SK-N-SH (cell line): ENCODE measurements at regions not wholly inside any gene's neighbourhood (a gene's known extent, or its start where the extent isn't known, plus 50 kb on each side); places are given as distances from the start of the nearest gene placed in this dataset.
A peak's percentile ranks its signal among the peaks of the same experiment; 100 is the strongest.

Experiments used
- CTCF ChIA-PET: fragments of 300-600, 350-600 bp; formaldehyde crosslinking; extraction: SDS; loops from one replicate; lab custom pipeline; 2021; lab: Yijun Ruan, JAX
- POLR2A ChIA-PET: fragments of 350-600 bp; sonication (Branson Sonifier 250); formaldehyde crosslinking; extraction: SDS; loops from one replicate; lab custom pipeline; 2020; ENCODE audit warnings: antibody characterized with exemption, inconsistent platforms; lab: Yijun Ruan, JAX
- DNase-seq: peaks from one replicate; pipeline ENCODE4 v3.0.0; 2012
- H2AFZ ChIP-seq: fragments of 200-600 bp; sonication (generic); 2 replicates; pipeline ENCODE4 v1.8.1; 2016; ENCODE audit warnings: antibody characterized with exemption, mild to moderate bottlenecking, low read depth
- H3F3A ChIP-seq: fragments of 200-600 bp; sonication (generic); replicated peaks from 2 replicates; pipeline ENCODE3; 2016; ENCODE audit warnings: antibody characterized with exemption, mild to moderate bottlenecking; ENCODE audit not compliant: insufficient read depth
- H3K27ac ChIP-seq, 2 experiments: fragments of 200-500 bp in 1 of 2; fragments of 200-600 bp in 1 of 2; sonication (Bioruptor generic) in 1 of 2; sonication (generic), shearing (Covaris generic) in 1 of 2; 2 replicates each; pipeline versions ENCODE4 v1.5.1 to v1.6.1; 2014 to 2016; ENCODE audit warnings: low read depth in 2 of 2, inconsistent platforms in 1 of 2, low read length in 1 of 2, mild to moderate bottlenecking in 1 of 2, mixed read lengths in 1 of 2
- H3K27me3 ChIP-seq: fragments of 200-600 bp; sonication (generic), shearing (Covaris generic); 2 replicates; pipeline ENCODE4 v1.6.1; 2016; ENCODE audit warnings: mixed run types; ENCODE audit not compliant: insufficient read depth
- H3K36me3 ChIP-seq, 2 experiments: fragments of 200-500 bp in 1 of 2; fragments of 200-600 bp in 1 of 2; sonication (Bioruptor generic) in 1 of 2; sonication (generic) in 1 of 2; replicated peaks in 1 of 2; 2 replicates each; pipeline versions ENCODE3 to v1.5.1; 2014 to 2016; ENCODE audit warnings: low read length in 1 of 2, mild to moderate bottlenecking in 1 of 2; ENCODE audit not compliant: insufficient read depth in 2 of 2, control insufficient read depth in 1 of 2
- H3K4me1 ChIP-seq, 2 experiments: fragments of 200-500 bp in 1 of 2; fragments of 200-600 bp in 1 of 2; sonication (Bioruptor generic) in 1 of 2; sonication (generic), shearing (Covaris generic) in 1 of 2; 2 replicates each; pipeline versions ENCODE4 v1.5.1 to v1.6.1; 2014 to 2016; ENCODE audit warnings: low read depth in 1 of 2, low read length in 1 of 2, mixed run types in 1 of 2; ENCODE audit not compliant: insufficient read depth in 2 of 2, control insufficient read depth in 1 of 2
- H3K4me2 ChIP-seq: fragments of 200-600 bp; sonication (generic), shearing (Covaris generic); 2 replicates; pipeline ENCODE4 v1.6.1; 2017; ENCODE audit warnings: mixed run types
- H3K4me3 ChIP-seq, 2 experiments: fragments of 200-500 bp in 1 of 2; fragments of 200-600 bp in 1 of 2; sonication (Bioruptor generic) in 1 of 2; sonication (generic), shearing (Covaris generic) in 1 of 2; 2 replicates each; pipeline versions ENCODE4 v1.5.1 to v1.8.1; 2014 to 2016; ENCODE audit warnings: low read depth in 2 of 2, inconsistent platforms in 1 of 2, low read length in 1 of 2, mild to moderate bottlenecking in 1 of 2, mixed read lengths in 1 of 2, moderate library complexity in 1 of 2
- H3K79me2 ChIP-seq: fragments of 200-600 bp; sonication (generic); 2 replicates; pipeline ENCODE4 v1.8.1; 2017; ENCODE audit warnings: mild to moderate bottlenecking; ENCODE audit not compliant: insufficient read depth
- H3K9ac ChIP-seq: fragments of 200-600 bp; sonication (generic); 2 replicates; pipeline ENCODE4 v1.6.1; 2017; ENCODE audit warnings: mixed run types
- H3K9me2 ChIP-seq: fragments of 200-600 bp; sonication (generic); 2 replicates; pipeline ENCODE4 v1.6.1; 2017; ENCODE audit warnings: mixed run types
- H3K9me3 ChIP-seq: fragments of 200-600 bp; sonication (generic); 2 replicates; pipeline ENCODE4 v1.6.1; 2017; ENCODE audit warnings: mixed run types, mild to moderate bottlenecking, moderate library complexity
- H4K20me1 ChIP-seq: fragments of 200-600 bp; sonication (generic); 2 replicates; pipeline ENCODE4 v1.6.1; 2017; ENCODE audit warnings: mild to moderate bottlenecking, mixed run types; ENCODE audit not compliant: insufficient read depth
- ELF1 ChIP-seq: IDR thresholded peaks from 2 replicates; pipeline ENCODE4 v1.4.0; 2012
- EP300 ChIP-seq, 2 experiments: IDR thresholded peaks; 2 replicates each; pipeline versions ENCODE4 v1.4.0 to v1.6.1; 2012; ENCODE audit warnings: borderline replicate concordance in 1 of 2, low read depth in 1 of 2, low read length in 1 of 2
- FOSL2 ChIP-seq: IDR thresholded peaks from 2 replicates; pipeline ENCODE4 v1.4.0; 2012; ENCODE audit warnings: low read depth, mild to moderate bottlenecking, moderate library complexity, borderline replicate concordance
- FOXJ3 ChIP-seq: sonication (generic); formaldehyde crosslinking; IDR thresholded peaks from 2 replicates; pipeline ENCODE4 v1.5.1; 2020; ENCODE audit warnings: mild to moderate bottlenecking, missing genetic modification reagents
- FOXM1 ChIP-seq: IDR thresholded peaks from 2 replicates; pipeline ENCODE4 v1.4.0; 2012; ENCODE audit warnings: low read depth, mild to moderate bottlenecking
- GABPA ChIP-seq: IDR thresholded peaks from 2 replicates; pipeline ENCODE4 v1.4.0; 2012; ENCODE audit warnings: low read depth, mild to moderate bottlenecking
- IRF3 ChIP-seq: fragments of 150-350 bp; IDR thresholded peaks from 2 replicates; pipeline ENCODE4 v1.6.1; 2016; ENCODE audit warnings: mild to moderate bottlenecking, low read depth, low read length
- MEF2A ChIP-seq: IDR thresholded peaks from 2 replicates; pipeline ENCODE4 v1.4.0; 2012; ENCODE audit warnings: low read depth, borderline replicate concordance
- RAD21 ChIP-seq: IDR thresholded peaks from 2 replicates; pipeline ENCODE4 v1.6.1; 2012; ENCODE audit warnings: mild to moderate bottlenecking, low read length
- RCOR1 ChIP-seq: fragments of 150-350 bp; IDR thresholded peaks from 2 replicates; pipeline ENCODE4 v1.6.1; 2017; ENCODE audit warnings: antibody characterized with exemption, low read length
- SIN3A ChIP-seq: IDR thresholded peaks from 2 replicates; pipeline ENCODE4 v1.6.1; 2012; ENCODE audit warnings: low read depth, mild to moderate bottlenecking, low read length, moderate library complexity, borderline replicate concordance
- TAF1 ChIP-seq: IDR thresholded peaks from 2 replicates; pipeline ENCODE4 v1.6.1; 2012; ENCODE audit warnings: low read depth, mild to moderate bottlenecking, low read length, moderate library complexity, borderline replicate concordance
- USF1 ChIP-seq: IDR thresholded peaks from 2 replicates; pipeline ENCODE4 v1.4.0; 2012; ENCODE audit warnings: low read depth, borderline replicate concordance
- USF2 ChIP-seq: fragments of 150-350 bp; IDR thresholded peaks from 2 replicates; pipeline ENCODE4 v1.6.1; 2017; ENCODE audit warnings: antibody characterized with exemption, low read length, low read depth, borderline replicate concordance
- YY1 ChIP-seq: IDR thresholded peaks from 2 replicates; pipeline ENCODE4 v1.4.0; 2012; ENCODE audit warnings: low read depth, mild to moderate bottlenecking
- ZBTB33 ChIP-seq: IDR thresholded peaks from 2 replicates; pipeline ENCODE4 v1.4.0; 2012; ENCODE audit warnings: low read depth, borderline replicate concordance
- WGBS: methylation state at CpG from one replicate; pipeline ENCODE4 v1.1.6; 2017; ENCODE audit warnings: low lambda C conversion rate; 5-methylcytosine and 5-hydroxymethylcytosine counted together

- Histone ChIP-seq H3K27ac (no peak overlapping the region), H3K4me1 (no peaks in the 10 kb centered on the region), H3K9ac (no peak overlapping the region), H3K9me2 (no peaks in the 10 kb centered on the region), H3K4me2 (no peak overlapping the region), H3K27me3 (no peaks in the 10 kb centered on the region), H4K20me1 (no peaks in the 10 kb centered on the region)
- ChIA-PET CTCF (interaction anchor here (1.3 kb wide), 1 partner anchor 191 kb away, joined by 6 read pairs; no protein-coding TSS in a partner anchor), POLR2A (no interaction called here)
- TF ChIP-seq USF1 = no peak
- no peak for TF ChIP-seq ZBTB33
- no peak for TF ChIP-seq FOSL2
- TF ChIP-seq EP300 (IDR thresholded peaks at IDR 0.05; ENCODE audit: borderline replicate concordance in 1 of 2, low read depth in 1 of 2, low read length in 1 of 2) = no peak
- TF ChIP-seq FOXJ3 (CRISPR knock-in tag) = no peak
- no peak for TF ChIP-seq SIN3A
- no peak for TF ChIP-seq FOXM1
- TF ChIP-seq, all 33 proteins: peak for 0
- H2AFZ ChIP-seq = no peak overlapping the region
- H3K79me2 ChIP-seq = no peaks in the 10 kb centered on the region
- H3K36me3 ChIP-seq = no peaks in the 10 kb centered on the region
- DNase-seq = peak; percentile 7
- H3K4me3 ChIP-seq = no peak overlapping the region
- WGBS = 35% methylated on average over 9 of the region's 10 CpGs
- no peaks in the 10 kb centered on the region for H3K9me3 ChIP-seq
- H3F3A ChIP-seq = no peaks in the 10 kb centered on the region
Measured at GRCh38 chr4:8694651-8695151, 102.1 kb downstream of the CPZ start.

- Histone ChIP-seq H3F3A (no peaks in the 10 kb centered on the region), H4K20me1 (no peaks in the 10 kb centered on the region), H3K4me1 (no peaks in the 10 kb centered on the region), H3K9me2 (no peaks in the 10 kb centered on the region), H3K27me3 (no peaks in the 10 kb centered on the region), H3K79me2 (no peaks in the 10 kb centered on the region), H3K9me3 (no peaks in the 10 kb centered on the region), H3K9ac (no peak overlapping the region), H3K4me2 (no peak overlapping the region), H3K27ac (no peak overlapping the region), H2AFZ (no peak overlapping the region), H3K36me3 (no peaks in the 10 kb centered on the region), H3K4me3 (no peak overlapping the region)
- WGBS = 32% methylated on average over 8 of the region's 8 CpGs
- DNase-seq = peak; percentile 10
- ChIA-PET CTCF (interaction anchor here (1.3 kb wide), 1 partner anchor 191 kb away, joined by 6 read pairs; no protein-coding TSS in a partner anchor), POLR2A (no interaction called here)
- TF ChIP-seq MEF2A (no peak), IRF3 (no peak), RCOR1 (no peak), ELF1 (no peak), YY1 (no peak), FOXJ3 (CRISPR knock-in tag) (no peak), RAD21 (no peak), USF2 (no peak), GABPA (no peak), EP300 (IDR thresholded peaks at IDR 0.05; ENCODE audit: borderline replicate concordance in 1 of 2, low read depth in 1 of 2, low read length in 1 of 2) (no peak), USF1 (no peak), TAF1 (no peak)
Measured at GRCh38 chr4:8694226-8694625, 101.7 kb downstream of the CPZ start.
